ENCODE measurements at regions not wholly inside any gene's neighbourhood (a gene's known extent, or its start where the extent isn't known, plus 50 kb on each side); places are given as distances from the start of the nearest gene placed in this dataset.
"Not testable (repeated sequence)": the region's sequence is repeated elsewhere in the genome, so short reads cannot be mapped to it uniquely, and the experiment has no call there.

DNA sequence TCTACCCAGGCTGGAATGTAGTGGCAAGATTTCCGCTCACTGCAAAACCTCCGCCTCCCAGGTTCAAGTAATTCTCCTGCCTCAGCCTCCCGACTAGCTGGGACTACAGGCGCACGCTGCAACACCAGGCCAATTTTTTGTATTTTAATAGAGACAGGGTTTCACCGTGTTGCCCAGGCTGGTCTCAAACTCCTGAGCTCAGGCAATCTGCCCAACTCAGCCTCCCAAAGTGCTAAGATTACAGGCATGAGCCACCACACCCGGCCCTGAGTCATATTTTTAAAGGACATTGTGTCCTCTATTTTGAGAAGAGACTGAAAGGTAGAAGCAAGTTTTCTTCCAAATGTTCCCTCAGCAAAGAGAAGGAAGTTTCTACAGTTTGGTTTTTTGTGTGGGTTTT lies 227.1 kb downstream of the KCTD12 start:
- not testable (repeated sequence) for DNase-seq (ENCODE audit: low spot score)

DNA sequence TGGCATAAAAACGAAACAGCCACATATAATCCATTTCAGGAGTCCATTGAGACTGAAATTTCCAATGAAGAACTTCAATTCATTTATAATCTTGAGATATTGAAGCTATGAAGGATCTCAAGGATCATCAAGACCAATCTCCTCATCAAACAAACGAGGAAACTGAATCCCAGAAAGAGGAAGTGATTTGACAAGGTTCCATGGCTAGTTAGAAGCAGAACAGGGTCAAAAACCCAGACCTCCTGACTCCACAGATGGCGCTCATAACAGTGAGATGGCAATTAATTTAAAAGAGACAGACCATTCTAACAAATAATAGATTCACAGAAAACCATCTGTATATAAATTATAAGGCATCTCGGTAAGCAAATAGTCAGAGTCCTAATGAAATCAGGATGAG lies 229.7 kb downstream of the KCTD12 start:
- DNase-seq (ENCODE audit: low spot score): no peak

DNA sequence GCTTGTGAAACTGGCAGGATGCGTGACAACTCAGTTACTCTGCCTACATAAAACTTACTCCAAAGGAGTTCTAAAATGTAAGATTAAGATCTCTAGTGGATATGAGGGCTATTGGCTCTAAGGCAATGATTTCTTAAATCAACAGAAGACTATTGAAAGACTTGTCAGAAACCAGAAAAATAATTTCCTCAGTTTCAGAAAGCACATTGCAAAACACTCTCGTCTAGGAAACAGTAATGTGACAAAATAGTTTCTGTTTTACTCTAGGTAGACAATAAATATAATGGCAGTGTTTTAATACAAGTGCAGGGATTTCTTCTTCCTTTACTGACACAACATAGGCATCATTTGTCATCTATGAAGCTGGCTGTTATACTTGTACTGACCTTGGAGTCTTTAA lies 230.1 kb downstream of the KCTD12 start:
- no peak for DNase-seq (ENCODE audit: low spot score)

DNA sequence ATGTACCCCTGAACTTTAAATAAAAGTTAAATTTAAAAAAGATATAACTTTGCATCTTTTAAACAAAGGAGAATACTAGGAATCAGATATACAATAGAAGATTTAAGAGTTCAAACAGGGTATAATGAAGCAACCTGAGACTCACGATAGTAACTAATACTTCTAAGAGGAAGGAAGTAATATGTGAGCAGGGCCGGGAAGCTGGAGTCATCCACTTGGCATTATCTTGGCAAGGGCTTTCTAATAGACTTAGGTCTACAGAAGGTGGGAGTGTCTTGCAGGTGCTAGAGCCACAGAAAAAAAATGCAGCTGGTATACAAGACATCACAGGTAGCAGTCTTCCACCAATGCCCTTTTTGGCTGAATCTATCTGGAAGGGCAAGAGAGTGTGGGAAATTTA lies 231.9 kb downstream of the KCTD12 start:
- DNase-seq (ENCODE audit: low spot score): no peak

DNA sequence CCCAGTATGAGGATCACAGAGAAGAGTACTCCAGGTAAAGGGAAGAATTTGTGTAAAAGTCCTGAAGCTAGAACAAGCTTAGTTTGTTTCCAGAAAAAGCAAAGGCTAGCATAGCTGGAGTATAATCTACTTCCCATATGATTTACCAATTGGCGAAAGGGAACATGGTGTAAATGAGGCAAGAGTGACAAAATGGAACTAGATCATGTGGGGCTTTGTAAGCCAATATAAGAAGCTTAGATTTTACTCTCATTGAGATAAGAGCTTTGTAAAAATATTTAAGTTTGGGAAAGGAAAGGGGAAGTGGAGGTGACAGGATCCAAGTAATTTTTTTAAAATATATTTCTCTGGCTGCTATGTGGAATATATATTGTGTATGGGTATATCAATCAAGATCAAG lies 234.9 kb downstream of the KCTD12 start:
- DNase-seq (ENCODE audit: low spot score): no peak

DNA sequence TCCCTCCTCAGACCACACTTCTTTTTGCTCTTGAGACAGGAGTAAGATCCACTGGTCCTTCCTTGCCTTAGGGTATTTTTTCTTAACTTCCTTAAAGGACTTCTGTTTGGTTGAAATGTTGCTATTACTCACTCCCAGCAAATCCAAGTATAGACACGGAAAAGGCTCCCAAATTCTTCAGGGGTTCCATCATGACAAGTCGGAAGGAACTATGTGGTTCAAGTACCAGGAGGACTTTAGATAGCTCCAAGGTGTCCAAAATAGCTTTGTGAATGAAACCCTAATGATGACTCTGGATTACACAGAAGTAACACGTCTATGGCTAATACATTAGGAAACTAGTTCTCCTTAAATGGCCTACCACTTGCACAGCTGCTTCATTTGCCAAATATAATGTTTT lies 238.7 kb downstream of the KCTD12 start:
- no peak for DNase-seq (ENCODE audit: low spot score)

DNA sequence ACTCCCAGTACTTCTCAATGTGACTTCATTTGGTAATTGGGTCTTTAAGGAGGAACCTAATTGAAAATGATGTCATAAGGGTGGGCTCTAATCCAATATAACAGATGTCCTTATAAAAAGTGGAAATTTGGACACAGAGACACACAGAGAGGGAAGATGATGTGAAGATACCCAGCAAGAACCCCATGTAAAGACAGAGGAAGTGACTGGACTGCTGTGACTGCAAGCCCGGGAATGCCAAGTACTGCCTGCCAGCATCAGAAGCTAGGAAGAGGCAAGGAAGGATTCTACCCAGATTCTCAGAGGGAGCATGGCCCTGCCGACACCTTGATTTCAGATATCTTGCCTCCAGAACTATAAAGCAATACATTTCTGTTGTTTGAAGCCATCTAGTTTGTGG lies 239.3 kb downstream of the KCTD12 start:
- DNase-seq (ENCODE audit: low spot score): no peak

DNA sequence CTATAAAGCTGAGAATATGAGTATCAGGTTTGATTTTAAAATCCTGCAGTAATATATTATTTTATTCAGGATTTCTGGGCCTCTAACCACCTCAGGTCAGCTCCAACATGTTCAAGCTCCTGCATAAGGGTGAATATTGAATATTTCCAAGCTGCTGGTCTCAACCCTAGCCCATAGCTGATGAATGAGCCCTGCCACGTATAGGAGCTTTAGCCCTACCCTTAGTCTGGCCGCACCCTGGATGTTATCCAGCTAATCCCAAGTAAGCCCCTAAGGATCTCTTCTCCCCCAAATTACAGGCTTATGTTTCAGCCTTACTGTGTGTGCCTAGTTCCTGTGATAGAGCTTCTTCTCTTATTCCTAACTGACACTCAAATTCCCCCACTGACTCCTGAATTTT lies 240.6 kb downstream of the KCTD12 start:
- no peak for DNase-seq (ENCODE audit: low spot score)

DNA sequence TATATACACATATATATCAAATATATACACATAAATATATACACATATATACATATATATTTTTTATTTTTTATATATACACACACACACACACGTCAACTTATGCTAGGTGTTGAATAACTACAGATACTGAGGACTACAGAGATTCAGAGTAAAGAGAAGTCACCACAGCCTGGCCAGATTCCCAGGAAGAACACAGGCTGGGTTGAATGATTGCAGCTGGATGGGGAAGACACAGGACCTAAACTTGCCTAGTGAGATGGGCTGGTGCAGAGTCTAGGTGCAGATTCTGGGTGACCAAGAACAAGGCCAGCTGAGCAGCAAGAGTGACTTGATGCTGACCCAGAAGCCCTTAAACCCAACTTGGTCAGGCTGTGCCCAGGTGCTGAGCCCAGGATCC lies 241.3 kb downstream of the KCTD12 start:
- no peak for DNase-seq (ENCODE audit: low spot score)

DNA sequence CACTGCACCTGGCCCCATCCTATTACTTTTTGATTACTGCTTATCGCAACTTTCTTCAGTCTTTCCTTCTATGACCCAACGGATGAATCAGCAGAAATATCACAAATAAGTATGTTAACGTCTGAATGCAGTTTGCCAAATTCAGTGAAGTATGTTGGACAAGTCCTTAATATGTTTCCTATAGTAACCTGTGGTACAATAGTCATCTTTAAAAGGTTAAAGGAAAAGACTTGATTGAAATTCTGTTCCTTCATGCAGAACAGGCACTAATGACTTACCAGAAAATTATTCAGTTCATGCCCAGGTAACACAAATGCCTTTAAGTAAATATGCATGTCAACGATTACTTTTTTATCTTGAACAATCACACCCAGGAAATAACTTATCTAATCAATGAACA lies 242.6 kb downstream of the KCTD12 start:
- DNase-seq (ENCODE audit: low spot score): no peak

DNA sequence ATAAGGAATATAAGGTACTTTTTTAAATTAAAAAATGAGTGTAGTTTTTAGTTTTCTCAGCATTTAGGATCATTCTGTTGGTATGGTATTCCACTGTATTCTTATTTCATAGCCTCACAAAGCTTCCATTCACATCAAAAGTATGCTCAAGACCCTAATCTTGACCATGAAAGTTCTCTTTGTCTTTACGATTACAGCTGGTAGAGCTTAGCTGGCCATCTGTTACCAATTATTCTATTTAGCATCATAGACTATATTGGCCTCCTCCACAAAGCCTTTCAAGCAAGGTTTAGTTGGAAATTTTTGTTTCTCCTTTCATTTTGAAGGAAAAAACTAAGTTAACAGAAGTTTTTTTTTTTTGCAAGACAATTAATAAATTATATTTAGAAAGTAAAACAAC lies 245.1 kb downstream of the KCTD12 start:
- no peak for DNase-seq (ENCODE audit: low spot score)

DNA sequence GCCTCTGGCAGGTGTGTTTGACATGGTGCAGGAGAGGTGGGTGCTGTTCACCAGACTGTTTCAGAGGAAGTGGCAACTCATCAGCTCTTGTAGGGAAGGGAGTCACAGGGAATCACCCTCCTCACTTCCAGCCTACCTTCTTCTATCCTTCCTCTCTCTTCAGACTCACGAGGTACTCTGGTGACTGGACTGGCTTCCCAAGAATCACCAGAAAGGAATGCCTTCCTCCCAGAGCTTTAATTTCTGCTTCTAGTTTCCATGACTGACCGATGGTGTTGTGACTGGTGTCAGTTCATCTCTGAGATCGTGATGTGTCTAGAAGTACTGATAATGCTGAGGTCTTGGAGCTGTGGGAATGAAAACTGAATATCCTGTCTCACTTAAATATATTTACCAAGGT lies 247.3 kb downstream of the KCTD12 start:
- DNase-seq (ENCODE audit: low spot score): no peak

DNA sequence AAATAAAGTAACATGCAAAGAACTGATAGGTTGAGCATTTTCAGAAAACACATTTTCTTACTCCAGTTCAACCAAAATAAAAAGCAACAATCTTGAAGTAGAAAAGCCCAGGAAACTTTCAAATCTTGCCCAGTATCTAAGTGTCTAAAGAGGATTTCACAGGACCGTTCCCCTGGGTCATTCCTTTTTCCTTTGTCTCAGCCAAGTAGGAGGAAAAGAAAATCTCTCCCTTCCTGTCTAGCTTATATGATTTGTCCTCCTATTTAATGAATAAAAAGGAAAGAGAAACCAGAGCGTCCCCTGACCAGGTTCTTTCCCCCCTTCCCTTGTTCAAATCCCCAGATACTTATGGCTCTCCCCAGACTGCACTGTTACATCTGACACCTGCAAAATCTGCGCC lies 248.0 kb downstream of the KCTD12 start:
- no peak for DNase-seq (ENCODE audit: low spot score)

DNA sequence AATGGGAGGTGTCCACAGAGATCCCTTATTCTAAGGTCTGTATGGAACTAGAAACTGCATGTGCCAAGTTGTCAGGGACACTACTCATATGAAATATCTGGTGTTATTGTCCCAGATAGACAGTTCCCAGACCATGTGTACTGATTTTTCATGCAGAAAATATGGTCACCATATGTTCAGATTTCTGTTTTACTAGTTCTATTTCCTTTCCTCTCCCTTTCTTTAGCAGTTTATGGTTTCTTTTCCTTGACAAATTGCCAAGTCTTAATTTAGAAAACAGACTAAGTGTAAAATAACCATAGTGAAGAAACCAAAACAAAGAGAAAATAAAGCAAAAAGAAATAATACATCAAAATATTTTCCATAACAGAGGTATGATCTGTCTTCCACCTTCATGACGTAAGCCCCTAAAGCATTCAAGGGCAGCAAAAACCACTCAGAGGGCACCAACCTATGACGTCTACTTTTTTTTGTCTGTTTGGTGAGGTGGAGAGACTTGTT lies 248.5 kb downstream of the KCTD12 start:
- no peak for DNase-seq (ENCODE audit: low spot score)

DNA sequence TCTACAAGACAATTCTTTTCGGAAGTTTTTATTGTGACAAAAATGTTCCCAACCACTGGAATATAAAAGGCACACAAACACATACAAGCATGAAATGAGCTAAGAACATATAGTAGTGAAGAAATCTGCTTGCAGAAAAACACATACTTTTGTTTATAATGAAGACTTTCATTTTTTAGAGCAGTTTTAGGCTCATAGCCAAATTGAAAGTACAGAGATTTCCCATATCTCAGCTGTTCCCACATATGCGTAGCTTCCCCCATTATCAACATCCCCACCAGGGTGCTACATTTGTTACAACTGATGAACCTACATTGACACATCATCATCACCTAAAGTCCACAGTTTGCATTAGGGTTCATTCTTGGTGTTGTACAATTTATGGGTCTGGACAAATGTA lies 249.4 kb downstream of the KCTD12 start:
- no peak for DNase-seq (ENCODE audit: low spot score)

DNA sequence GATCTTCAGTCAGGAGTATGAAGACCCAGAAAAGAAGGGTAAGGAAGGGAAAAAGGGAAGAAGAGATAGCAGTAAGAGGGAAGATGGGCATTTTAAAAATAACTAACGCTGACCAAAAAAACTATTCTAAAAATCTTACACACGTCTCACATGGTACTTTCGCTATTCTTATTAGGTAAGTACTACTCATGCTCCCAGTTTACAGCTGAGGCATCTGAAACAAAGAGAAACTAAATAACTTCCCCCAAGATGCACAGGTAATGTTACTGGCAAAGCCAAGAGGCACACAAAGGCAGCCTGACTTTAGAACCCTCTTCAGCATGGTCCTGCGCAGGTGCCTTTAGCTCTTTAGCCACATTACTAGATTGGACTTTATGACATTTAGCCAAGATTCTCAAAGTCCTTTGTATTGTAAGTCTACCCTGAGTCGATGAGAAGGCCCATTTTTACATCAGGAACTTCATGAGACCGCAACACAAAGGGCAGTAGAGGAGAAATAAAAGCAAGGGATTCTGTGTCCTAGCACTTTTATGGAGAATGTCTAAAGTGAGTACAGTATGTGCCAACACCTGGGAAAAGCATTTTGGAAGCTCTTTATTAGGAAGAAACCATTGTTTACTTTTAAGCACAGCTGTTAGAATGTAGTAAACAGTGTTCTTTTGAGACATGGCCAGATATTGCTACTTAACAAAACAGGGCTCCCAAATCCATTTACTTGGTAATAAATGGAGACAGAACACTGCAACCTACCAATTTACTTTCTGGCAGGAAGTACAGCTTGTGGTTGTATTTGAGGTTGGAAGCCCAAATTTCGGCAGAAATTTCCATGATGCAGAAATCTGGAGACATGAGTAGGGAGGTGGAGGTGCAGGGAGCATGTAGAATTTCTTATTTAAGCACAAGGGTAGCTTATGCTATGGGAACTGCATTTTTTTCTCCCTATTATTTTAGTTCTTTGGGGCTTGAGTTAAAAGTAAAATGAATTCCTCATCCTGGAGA lies 250.7 kb downstream of the KCTD12 start:
- DNase-seq (ENCODE audit: low spot score): no peak

DNA sequence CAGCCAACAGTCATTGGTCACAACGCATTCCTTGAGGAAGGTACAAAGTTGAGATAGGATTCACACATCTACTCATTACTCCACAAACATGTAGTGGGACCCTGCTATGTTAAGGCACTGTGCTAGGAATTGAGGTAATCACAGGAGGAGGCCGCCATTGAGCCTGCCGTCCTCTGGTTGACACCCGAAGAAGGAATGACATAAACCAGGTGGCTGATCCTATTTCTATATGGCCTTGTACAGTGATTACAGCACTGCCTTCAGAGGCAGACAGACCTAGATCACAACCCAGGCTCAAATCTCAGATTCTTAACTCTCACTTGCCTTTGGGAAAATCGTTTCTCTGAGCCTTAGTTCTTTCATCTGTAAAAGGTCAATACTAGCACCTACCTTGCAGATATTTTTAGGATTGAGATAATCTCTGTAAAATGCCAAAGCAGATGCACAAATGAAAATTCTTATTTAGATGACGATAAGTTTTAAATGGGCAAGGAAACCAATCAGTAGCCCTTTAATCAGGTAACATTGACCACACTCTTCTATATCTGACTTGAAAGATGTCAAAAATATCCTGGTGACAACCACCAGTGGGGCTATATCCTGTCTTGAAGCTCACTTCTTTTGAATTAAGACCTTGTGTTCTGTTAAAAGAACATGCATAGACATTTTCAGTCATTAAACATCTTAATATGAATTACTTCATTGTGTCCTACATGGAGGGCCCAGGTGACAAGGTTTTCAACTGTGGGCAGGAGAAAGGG lies 251.6 kb downstream of the KCTD12 start:
- no peak for DNase-seq (ENCODE audit: low spot score)

DNA sequence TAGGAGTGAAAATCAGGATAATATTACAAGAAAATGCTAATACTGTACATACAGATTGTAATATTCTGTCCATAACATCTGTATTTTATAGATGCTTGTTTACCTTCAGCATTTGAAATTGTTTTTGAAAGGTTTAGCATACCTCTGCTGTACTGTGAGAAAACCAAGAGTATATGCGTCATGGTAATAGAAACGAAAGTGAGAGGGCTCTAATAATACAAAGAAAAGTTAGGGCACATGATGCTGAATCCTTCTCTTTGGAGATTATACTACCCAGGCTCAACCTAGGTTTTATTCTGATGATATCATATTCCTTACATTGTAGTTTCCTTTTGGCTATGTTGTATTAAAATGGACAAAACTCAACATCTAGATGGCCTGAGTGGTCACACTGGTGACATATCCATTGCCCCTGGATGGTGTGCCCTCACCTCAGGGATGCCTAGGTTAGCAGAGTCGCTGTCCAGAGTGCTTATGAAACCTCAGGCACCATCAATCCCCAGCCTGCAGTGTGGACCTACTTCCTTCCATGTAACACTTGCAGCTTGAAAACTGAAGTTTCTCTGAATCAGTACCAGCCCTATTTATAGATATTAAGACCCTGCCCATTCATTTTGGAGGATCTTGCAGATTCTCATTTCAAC lies 253.7 kb downstream of the KCTD12 start:
- no peak for DNase-seq (ENCODE audit: low spot score)

DNA sequence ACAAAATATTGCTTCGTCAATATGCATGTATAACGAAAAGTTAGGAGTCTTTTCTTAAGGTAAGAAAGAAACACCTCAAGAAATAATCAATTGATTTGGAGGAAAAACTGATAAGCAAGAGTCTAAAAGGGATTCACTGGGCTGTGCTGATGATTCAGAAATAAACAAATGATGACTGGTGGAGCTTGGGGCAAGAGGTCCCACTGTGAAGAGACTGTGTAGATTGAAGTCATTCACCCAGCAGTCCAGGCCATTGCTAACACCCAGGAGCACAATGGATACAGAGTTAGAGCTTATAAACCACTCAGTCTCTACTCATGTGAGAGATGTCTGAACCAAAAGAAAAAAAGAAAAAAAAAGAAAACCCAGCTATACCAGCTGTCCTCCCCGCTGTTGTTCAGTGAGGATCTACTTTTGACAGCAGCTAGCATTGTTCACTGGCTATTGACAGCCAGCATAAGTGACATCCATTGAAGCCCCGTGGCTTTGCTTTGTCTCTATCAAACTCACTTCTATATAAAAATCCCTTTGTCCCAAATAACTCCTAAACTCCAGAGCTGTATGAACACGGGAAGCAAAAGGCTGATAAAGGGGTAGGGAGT lies 255.5 kb downstream of the KCTD12 start:
- DNase-seq (ENCODE audit: low spot score): no peak

DNA sequence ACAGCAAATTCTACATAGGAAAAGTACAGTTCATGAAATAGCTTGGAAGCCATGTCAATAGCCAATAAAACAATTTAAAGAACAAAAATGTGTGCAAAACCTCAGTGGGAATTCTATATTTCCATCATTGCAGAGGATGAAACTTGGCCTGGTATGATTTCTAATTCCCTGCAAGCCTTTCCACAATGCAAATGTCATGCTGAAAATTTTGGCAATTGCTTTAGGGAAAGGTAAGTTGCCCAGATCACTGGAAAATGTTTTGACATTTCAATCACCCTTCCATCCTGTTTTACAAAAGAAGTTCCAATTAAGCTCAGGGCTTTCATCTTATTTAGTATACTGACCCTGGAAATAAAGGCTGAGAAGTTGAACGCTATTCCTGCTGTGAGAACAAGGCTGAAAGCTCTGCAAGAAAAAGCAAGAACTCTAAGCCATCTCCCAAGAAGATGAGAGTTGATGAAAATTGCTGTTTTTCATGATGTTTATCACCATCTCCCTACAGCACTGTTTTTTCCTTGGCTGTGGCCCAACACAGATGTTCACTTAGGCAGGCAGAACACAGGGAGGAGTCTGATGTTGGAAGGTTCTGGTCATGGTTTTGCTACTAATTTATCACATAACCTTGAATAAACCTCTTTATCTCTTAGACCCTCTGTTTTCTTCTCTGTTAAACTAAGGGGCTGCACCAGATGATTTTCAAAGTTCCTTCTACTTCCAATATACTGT lies 263.7 kb downstream of the KCTD12 start:
- DNase-seq (ENCODE audit: low spot score): no peak

DNA sequence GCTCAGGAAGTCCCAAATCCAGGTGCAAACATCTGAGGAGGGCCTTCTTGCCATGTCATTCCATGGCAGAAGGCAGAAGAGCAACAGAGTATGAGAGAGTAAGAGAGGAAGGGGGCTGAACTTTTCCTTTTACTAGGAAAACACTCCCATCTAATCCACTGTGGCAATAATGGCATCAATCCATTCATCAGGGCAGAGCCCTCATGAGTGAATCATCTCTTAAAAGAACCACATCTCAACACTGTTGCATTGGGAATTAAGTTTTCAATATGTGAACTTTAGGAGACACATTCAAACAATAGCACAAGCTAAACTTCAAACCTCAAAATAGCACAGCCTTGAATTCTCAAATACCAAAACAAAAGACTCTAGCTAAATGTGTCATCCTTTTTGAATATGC lies 264.5 kb downstream of the KCTD12 start:
- DNase-seq (ENCODE audit: low spot score): no peak
